ENCODE measurements at regions not wholly inside any gene's neighbourhood (a gene's known extent, or its start where the extent isn't known, plus 50 kb on each side); places are given as distances from the start of the nearest gene placed in this dataset.

GRCh38 chr6:6764764-6765434 lies 176.4 kb downstream of the LY86 start:
- TF ChIP-seq CTCF (IDR thresholded peaks at IDR 0.05), result no peak
- TF ChIP-seq POLR2A (IDR thresholded peaks at IDR 0.05), result no peak

Data from body of pancreas (tissue), 4 donors.